ENCODE measurements at regions not wholly inside any gene's neighbourhood (a gene's known extent, or its start where the extent isn't known, plus 50 kb on each side); places are given as distances from the start of the nearest gene placed in this dataset.

- no peak for TF ChIP-seq CTCF (IDR thresholded peaks at IDR 0.05)
- no peak for TF ChIP-seq POLR2A (IDR thresholded peaks at IDR 0.05)
Observed at GRCh38 chr5:4375640-4376039, 764.5 kb upstream of the ADAMTS16 start.

Measured in Peyer's patch (tissue), 4 donors.